OCI-LY1 (cell line): ENCODE measurements at regions not wholly inside any gene's neighbourhood (a gene's known extent, or its start where the extent isn't known, plus 50 kb on each side); places are given as distances from the start of the nearest gene placed in this dataset.
"Not testable (repeated sequence)": the region's sequence is repeated elsewhere in the genome, so short reads cannot be mapped to it uniquely, and the experiment has no call there.

Experiments
- H2AFZ ChIP-seq: fragments of 200-600 bp; sonication (generic), shearing (Covaris generic); 2 replicates; pipeline ENCODE4 v1.6.0; 2014; ENCODE audit warnings: antibody characterized with exemption, mild to moderate bottlenecking, low read length
- H3F3A ChIP-seq: fragments of 200-600 bp; sonication (generic), shearing (Covaris generic); 2 replicates; pipeline ENCODE4 v1.6.0; 2014; ENCODE audit warnings: mild to moderate bottlenecking, antibody characterized with exemption, low read length, moderate library complexity; ENCODE audit not compliant: insufficient read depth
- H3K27ac ChIP-seq: fragments of 200-600 bp; sonication (generic); 2 replicates; pipeline ENCODE4 v1.5.1; 2014; ENCODE audit warnings: low read length, mixed run types, mild to moderate bottlenecking, low read depth; ENCODE audit not compliant: poor library complexity, severe bottlenecking
- H3K27me3 ChIP-seq: fragments of 200-600 bp; sonication (generic); 2 replicates; pipeline ENCODE4 v1.6.0; 2014; ENCODE audit warnings: antibody characterized with exemption, mild to moderate bottlenecking, low read length, moderate library complexity; ENCODE audit not compliant: insufficient read depth
- H3K36me3 ChIP-seq: fragments of 200-600 bp; sonication (generic); 2 replicates; pipeline ENCODE4 v1.6.1; 2014; ENCODE audit warnings: mild to moderate bottlenecking, antibody characterized with exemption, low read length, moderate library complexity, mixed read lengths; ENCODE audit not compliant: insufficient read depth
- H3K4me1 ChIP-seq: fragments of 200-600 bp; sonication (generic); 2 replicates; pipeline ENCODE4 v1.5.1; 2014; ENCODE audit warnings: mild to moderate bottlenecking, low read length, moderate library complexity; ENCODE audit not compliant: insufficient read depth, severe bottlenecking
- H3K4me2 ChIP-seq: fragments of 200-600 bp; sonication (generic), shearing (Covaris generic); 2 replicates; pipeline ENCODE4 v1.6.1; 2014; ENCODE audit warnings: low read length
- H3K4me3 ChIP-seq: fragments of 200-600 bp; sonication (generic); 2 replicates; pipeline ENCODE4 v1.5.1; 2014; ENCODE audit warnings: low read length, low read depth, mild to moderate bottlenecking, mixed read lengths; ENCODE audit not compliant: poor library complexity, severe bottlenecking
- H3K79me2 ChIP-seq: fragments of 200-600 bp; shearing (Covaris generic); 2 replicates; pipeline ENCODE4 v1.6.1; 2016; ENCODE audit warnings: mixed run types, low read length, mixed read lengths; ENCODE audit not compliant: insufficient read depth
- H3K9ac ChIP-seq: fragments of 200-600 bp; sonication (generic), shearing (Covaris generic); 2 replicates; pipeline ENCODE4 v1.6.1; 2014; ENCODE audit warnings: mild to moderate bottlenecking, low read length, mixed read lengths
- H3K9me2 ChIP-seq: fragments of 200-600 bp; sonication (generic), shearing (Covaris generic); 2 replicates; pipeline ENCODE4 v1.6.1; 2014; ENCODE audit warnings: low read depth, mild to moderate bottlenecking, low read length, mixed read lengths
- H3K9me3 ChIP-seq: fragments of 200-600 bp; shearing (Covaris generic); 2 replicates; pipeline ENCODE4 v1.6.1; 2014; ENCODE audit warnings: low read length, mixed read lengths
- H4K20me1 ChIP-seq: fragments of 200-600 bp; sonication (generic), shearing (Covaris generic); 2 replicates; pipeline ENCODE4 v1.6.0; 2016; ENCODE audit warnings: mild to moderate bottlenecking, low read length; ENCODE audit not compliant: insufficient read depth
- CTCF ChIP-seq: fragments of 200-600 bp; sonication (generic), shearing (Covaris generic); IDR thresholded peaks from 2 replicates; pipeline ENCODE4 v1.5.1; 2017; ENCODE audit warnings: mild to moderate bottlenecking, antibody characterized with exemption, low read length, moderate library complexity, mixed read lengths
- EZH2 ChIP-seq: fragments of 200-600 bp; sonication (generic), shearing (Covaris generic); IDR thresholded peaks from 2 replicates; pipeline ENCODE4 v1.8.0; 2017; ENCODE audit warnings: borderline replicate concordance, mixed run types, mild to moderate bottlenecking, antibody characterized with exemption, low read length, moderate library complexity, mixed read lengths

DNA sequence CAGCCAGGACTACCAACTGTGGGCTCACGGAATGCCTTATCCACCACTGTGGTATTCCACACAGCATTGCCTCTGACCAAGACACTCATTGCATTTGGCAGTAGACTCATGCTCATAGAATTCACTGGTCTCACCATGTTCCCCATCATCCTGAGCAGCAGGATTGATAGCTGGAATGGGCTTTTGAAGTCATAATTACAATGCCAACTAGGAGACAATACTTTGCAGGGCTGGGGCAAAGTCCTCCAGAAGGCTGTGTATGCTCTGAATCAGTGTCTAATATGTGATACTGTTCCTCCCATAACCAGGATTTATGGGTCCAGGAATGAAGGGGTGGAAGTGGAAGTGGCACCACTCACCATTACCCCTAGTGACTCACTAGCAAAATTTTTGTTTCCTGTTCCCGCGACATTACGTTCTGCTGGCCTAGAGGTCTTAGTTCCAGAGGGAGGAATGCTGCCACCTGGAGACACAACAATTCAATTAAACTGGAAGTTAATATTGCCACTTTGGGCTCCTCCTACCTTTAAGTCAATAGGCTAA, 58.6 kb upstream of the CCDC80 start:
- TF ChIP-seq CTCF (no peak), EZH2 (no peak)
- no peak overlapping the region for H3K9ac ChIP-seq
- H3K79me2 ChIP-seq, result no peaks in the 10 kb centered on the region
- no peak overlapping the region for H3K4me2 ChIP-seq
- H3K27ac ChIP-seq, result no peak overlapping the region
- no peaks in the 10 kb centered on the region for H4K20me1 ChIP-seq
- no peaks in the 10 kb centered on the region for H3K9me3 ChIP-seq
- H3K27me3 ChIP-seq, result no peaks in the 10 kb centered on the region
- no peaks in the 10 kb centered on the region for H3F3A ChIP-seq
- no peak overlapping the region for H2AFZ ChIP-seq
- H3K9me2 ChIP-seq, result no peaks in the 10 kb centered on the region
- no peaks in the 10 kb centered on the region for H3K4me1 ChIP-seq
- no peaks in the 10 kb centered on the region for H3K36me3 ChIP-seq
- no peak overlapping the region for H3K4me3 ChIP-seq

DNA sequence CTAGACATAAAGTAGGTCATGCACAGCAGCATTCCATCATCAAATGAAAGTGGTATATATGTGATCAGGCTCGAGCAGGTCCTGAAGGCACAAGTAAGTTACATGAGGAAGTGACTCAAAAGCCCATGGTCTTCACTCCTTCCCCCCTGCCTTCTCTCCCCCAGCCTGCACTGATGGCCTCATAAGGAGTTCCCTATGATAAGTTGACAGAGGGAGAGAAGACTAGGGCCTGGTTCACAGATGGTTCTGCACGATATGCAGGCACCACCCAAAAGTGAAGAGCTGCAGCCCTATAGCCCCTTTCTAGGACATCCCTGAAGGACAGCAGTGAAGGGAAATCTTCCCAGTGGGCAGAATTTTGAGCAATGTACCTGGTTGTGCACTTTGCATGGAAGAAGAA, 57.5 kb upstream of the CCDC80 start:
- H3K79me2 ChIP-seq, H3K27ac ChIP-seq, H3K36me3 ChIP-seq, H3K9me3 ChIP-seq, H3K27me3 ChIP-seq, H3K4me3 ChIP-seq, H4K20me1 ChIP-seq, H3K9ac ChIP-seq, H2AFZ ChIP-seq, H3K9me2 ChIP-seq, H3K4me1 ChIP-seq, H3F3A ChIP-seq, H3K4me2 ChIP-seq: not testable (repeated sequence)

DNA sequence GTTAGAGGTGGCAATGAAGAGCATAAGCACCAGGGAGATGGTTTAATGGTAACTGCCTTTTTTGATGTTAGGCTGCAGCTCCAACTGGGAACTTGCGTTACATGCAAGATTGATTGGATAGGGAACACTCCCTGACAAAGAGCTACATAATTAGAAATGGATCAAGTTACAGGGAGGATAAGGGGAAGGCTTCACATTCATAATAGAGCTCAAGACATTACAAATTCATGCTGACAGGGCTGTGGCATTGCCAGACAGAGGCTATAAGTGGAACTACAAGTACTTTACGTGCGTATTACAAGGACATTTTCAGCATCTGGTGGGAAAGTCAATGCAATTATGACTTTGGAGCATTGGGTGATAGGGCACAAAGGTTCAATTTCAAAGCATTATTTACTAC, 55.3 kb upstream of the CCDC80 start:
- H3K9me3 ChIP-seq, H3K27me3 ChIP-seq, H3K4me2 ChIP-seq, H3K9me2 ChIP-seq, H3K79me2 ChIP-seq, H3K27ac ChIP-seq, H3K4me1 ChIP-seq, H3K4me3 ChIP-seq, H2AFZ ChIP-seq, H3K9ac ChIP-seq, H4K20me1 ChIP-seq, H3F3A ChIP-seq, H3K36me3 ChIP-seq: not testable (repeated sequence)

GRCh38 chr3:112695377-112696108, 54.6 kb upstream of the CCDC80 start:
- H3K27me3 ChIP-seq, H3K9me2 ChIP-seq, H4K20me1 ChIP-seq, H2AFZ ChIP-seq, H3F3A ChIP-seq, H3K9me3 ChIP-seq, H3K4me2 ChIP-seq, H3K79me2 ChIP-seq, H3K4me1 ChIP-seq, H3K27ac ChIP-seq, H3K9ac ChIP-seq, H3K36me3 ChIP-seq, H3K4me3 ChIP-seq: not testable (repeated sequence)

DNA sequence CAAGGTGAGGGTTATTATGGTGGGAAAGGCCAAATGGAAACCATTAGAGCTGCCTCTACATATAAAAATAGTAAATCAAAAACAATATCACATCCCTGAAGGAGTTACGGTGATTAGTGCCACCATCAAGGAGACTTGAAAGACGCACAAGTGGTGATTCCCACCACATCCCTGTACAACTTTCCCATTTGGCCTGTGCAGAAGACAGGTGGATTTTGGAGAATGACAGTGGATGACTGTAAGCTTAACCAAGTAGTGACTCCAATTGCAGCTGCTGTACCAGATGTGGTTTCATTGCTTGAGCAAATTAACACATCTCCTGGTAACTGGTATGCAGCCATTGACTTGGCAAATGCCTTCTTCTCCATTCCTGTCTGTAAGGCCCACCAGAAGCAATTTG, 54.0 kb upstream of the CCDC80 start:
- H3F3A ChIP-seq, H4K20me1 ChIP-seq, H3K27me3 ChIP-seq, H3K9ac ChIP-seq, H3K4me3 ChIP-seq, H3K4me2 ChIP-seq, H3K4me1 ChIP-seq, H3K9me2 ChIP-seq, H3K9me3 ChIP-seq, H3K79me2 ChIP-seq, H3K36me3 ChIP-seq, H2AFZ ChIP-seq, H3K27ac ChIP-seq: not testable (repeated sequence)
